ENCODE measurements at regions not wholly inside any gene's neighbourhood (a gene's known extent, or its start where the extent isn't known, plus 50 kb on each side); places are given as distances from the start of the nearest gene placed in this dataset.
"Not testable (repeated sequence)": the region's sequence is repeated elsewhere in the genome, so short reads cannot be mapped to it uniquely, and the experiment has no call there.

GRCh38 chr15:31606931-31607497, 280.4 kb downstream of the KLF13 start:
- DNase-seq, result no peak

GRCh38 chr15:31607656-31608055, 281.0 kb downstream of the KLF13 start:
- no peak for DNase-seq

GRCh38 chr15:31609258-31609681, 282.6 kb downstream of the KLF13 start:
- no peak for DNase-seq

- DNase-seq, result no peak
Measured at GRCh38 chr15:31609906-31610305, 283.3 kb downstream of the KLF13 start.

- DNase-seq, result no peak
Measured at GRCh38 chr15:31615643-31616415, 289.2 kb downstream of the KLF13 start.

GRCh38 chr15:31623297-31623696, 296.7 kb downstream of the KLF13 start:
- DNase-seq, result not testable (repeated sequence)

- not testable (repeated sequence) for DNase-seq
Measured at GRCh38 chr15:31624115-31624514, 297.5 kb downstream of the KLF13 start.

- not testable (repeated sequence) for DNase-seq
Measured at GRCh38 chr15:31635715-31636114, 309.1 kb downstream of the KLF13 start.

GRCh38 chr15:31636911-31637310, 310.3 kb downstream of the KLF13 start:
- not testable (repeated sequence) for DNase-seq

- not testable (repeated sequence) for DNase-seq
Measured at GRCh38 chr15:31643955-31644354, 317.3 kb downstream of the KLF13 start.

GRCh38 chr15:31644761-31645160, 318.1 kb downstream of the KLF13 start:
- DNase-seq, result not testable (repeated sequence)

GRCh38 chr15:31647337-31647826, 320.7 kb downstream of the KLF13 start:
- not testable (repeated sequence) for DNase-seq

- DNase-seq, result not testable (repeated sequence)
Measured at GRCh38 chr15:31649634-31650033, 323.0 kb downstream of the KLF13 start.

- DNase-seq, result peak; percentile 52
Measured at GRCh38 chr15:31650055-31650701, 323.5 kb downstream of the KLF13 start.

- DNase-seq, result not testable (repeated sequence)
Measured at GRCh38 chr15:31656915-31657314, 330.3 kb downstream of the KLF13 start.

GRCh38 chr15:31660816-31661215, 334.2 kb downstream of the KLF13 start:
- no peak for DNase-seq

- DNase-seq, result not testable (repeated sequence)
Measured at GRCh38 chr15:31665732-31666131, 339.1 kb downstream of the KLF13 start.

- DNase-seq, result not testable (repeated sequence)
Measured at GRCh38 chr15:31669158-31669908, 342.7 kb downstream of the KLF13 start.

GRCh38 chr15:31673263-31673662, 346.6 kb downstream of the KLF13 start:
- not testable (repeated sequence) for DNase-seq

- not testable (repeated sequence) for DNase-seq
Measured at GRCh38 chr15:31681529-31682259, 348.6 kb upstream of the CHRNA7 start.

- DNase-seq, result not testable (repeated sequence)
Measured at GRCh38 chr15:31687088-31687487, 343.2 kb upstream of the CHRNA7 start.

- not testable (repeated sequence) for DNase-seq
Measured at GRCh38 chr15:31696509-31696908, 333.8 kb upstream of the CHRNA7 start.
